Muscle of leg (tissue), 3 donors: ENCODE measurements at regions not wholly inside any gene's neighbourhood (a gene's known extent, or its start where the extent isn't known, plus 50 kb on each side); places are given as distances from the start of the nearest gene placed in this dataset.

Experiments used
- DNase-seq: peaks from one replicate; pipeline ENCODE4 v3.0.0; 2013
- H3K27ac ChIP-seq: one replicate; pipeline ENCODE4 v1.5.1; 2013; ENCODE audit warnings: mild to moderate bottlenecking, low read length, control low read depth
- H3K27me3 ChIP-seq: one replicate; pipeline ENCODE4 v1.6.1; 2013; ENCODE audit warnings: low read length; ENCODE audit not compliant: control insufficient read depth, insufficient read depth
- H3K36me3 ChIP-seq: one replicate; pipeline ENCODE4 v1.6.1; 2013; ENCODE audit warnings: low read length; ENCODE audit not compliant: control insufficient read depth, insufficient read depth
- H3K4me1 ChIP-seq: one replicate; pipeline ENCODE4 v1.6.1; 2013; ENCODE audit warnings: low read length; ENCODE audit not compliant: control insufficient read depth, insufficient read depth
- H3K4me3 ChIP-seq: one replicate; pipeline ENCODE4 v1.5.1; 2013; ENCODE audit warnings: low read length, control low read depth
- H3K9me3 ChIP-seq: replicated peaks from 2 replicates; pipeline ENCODE4 v1.6.1; 2013; ENCODE audit warnings: low read depth, low read length; ENCODE audit not compliant: control insufficient read depth
- WGBS: methylation state at CpG from one replicate; pipeline ENCODE4 v1.1.5; 2013; ENCODE audit warnings: missing lambda C conversion rate; ENCODE audit not compliant: insufficient coverage; 5-methylcytosine and 5-hydroxymethylcytosine counted together

DNA sequence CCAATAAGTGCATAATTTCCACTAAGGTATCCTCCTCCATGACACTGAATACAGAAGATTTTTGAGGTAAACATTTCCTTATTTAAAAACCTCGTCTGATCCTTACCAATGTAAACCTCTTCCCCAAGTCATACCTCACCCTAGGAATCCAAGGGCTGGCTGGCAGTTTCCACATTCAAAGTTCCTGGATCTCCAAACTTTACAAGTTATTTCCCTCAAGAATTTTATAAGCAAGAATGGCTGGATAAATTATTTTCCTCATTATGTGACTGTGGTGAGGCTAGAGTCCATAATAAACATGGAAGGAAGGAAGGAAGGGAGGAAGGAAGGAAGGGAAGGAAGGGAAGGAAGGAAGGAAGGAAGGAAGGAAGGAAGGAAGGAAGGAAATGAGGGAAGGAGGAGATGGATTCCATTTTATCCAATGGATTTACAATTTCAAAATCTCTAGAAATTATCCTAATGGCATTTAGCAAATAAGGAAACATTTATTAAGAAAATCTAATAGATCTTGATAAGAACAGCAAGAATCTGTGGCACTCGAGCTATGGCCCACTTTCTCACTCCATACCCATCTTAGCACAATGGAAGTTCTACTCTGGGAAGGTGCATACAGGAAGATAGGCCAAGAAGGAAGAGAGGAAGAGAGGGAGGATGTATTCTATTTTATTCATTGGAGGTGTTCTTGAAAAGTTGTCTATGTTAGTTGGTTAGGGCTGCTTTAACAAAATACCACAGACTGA lies 477.8 kb upstream of the TMPO start:
- DNase-seq = no peak
- 75% methylated on average over 1 of the region's 2 CpGs for WGBS

DNA sequence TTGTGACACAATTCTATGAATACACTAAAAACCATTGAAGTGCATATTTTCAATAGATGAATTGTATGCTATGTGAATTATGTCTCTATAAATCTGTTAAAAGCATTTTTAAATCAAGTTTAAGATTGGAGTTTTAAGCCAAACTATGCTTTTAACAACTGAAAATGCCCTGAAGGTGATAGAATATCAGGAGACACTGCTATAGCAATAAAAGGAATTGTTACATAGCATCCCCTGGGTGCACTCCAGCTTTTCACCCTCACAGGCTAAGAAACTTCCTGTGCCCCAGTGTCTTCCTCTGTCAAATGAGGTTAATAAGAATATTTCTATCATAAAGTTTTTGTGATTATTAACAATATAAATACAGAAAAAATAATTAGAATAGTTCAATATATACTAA lies 472.7 kb upstream of the TMPO start:
- Histone ChIP-seq H3K4me1 (no peaks in the 10 kb centered on the region), H3K4me3 (no peak overlapping the region), H3K27me3 (no peaks in the 10 kb centered on the region), H3K27ac (no peak overlapping the region), H3K9me3 (no peaks in the 10 kb centered on the region), H3K36me3 (no peaks in the 10 kb centered on the region)
- no peak for DNase-seq

More for the DNA sequence above, 477.8 kb upstream of the TMPO start:
- Histone ChIP-seq H3K9me3 (no peaks in the 10 kb centered on the region), H3K27ac (no peak overlapping the region), H3K4me1 (no peaks in the 10 kb centered on the region), H3K27me3 (no peaks in the 10 kb centered on the region), H3K4me3 (no peak overlapping the region), H3K36me3 (no peaks in the 10 kb centered on the region)

DNA sequence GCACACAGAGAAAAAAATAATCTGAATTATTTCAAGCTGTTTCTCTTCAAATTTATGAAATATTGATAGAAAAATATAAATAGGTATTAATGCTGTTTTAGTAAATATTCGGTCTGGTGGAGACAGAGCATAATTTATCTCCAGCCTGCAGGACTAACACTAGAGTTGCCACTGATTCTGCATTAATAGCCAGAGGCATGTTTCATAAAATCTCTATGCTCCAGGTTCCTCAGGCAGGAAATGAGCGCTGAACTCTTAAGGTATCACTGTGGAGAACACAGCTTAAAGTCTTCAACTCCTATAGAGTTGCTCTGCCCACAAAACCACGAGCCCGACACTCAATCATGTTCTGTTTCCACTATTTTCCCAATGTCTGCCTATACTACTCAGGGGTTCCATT lies 470.0 kb upstream of the TMPO start:
- WGBS = 40% methylated on average over 1 of the region's 4 CpGs
- Histone ChIP-seq H3K36me3 (no peaks in the 10 kb centered on the region), H3K4me3 (no peak overlapping the region), H3K9me3 (no peaks in the 10 kb centered on the region), H3K27ac (no peak overlapping the region), H3K27me3 (no peaks in the 10 kb centered on the region), H3K4me1 (no peaks in the 10 kb centered on the region)
- DNase-seq = no peak

DNA sequence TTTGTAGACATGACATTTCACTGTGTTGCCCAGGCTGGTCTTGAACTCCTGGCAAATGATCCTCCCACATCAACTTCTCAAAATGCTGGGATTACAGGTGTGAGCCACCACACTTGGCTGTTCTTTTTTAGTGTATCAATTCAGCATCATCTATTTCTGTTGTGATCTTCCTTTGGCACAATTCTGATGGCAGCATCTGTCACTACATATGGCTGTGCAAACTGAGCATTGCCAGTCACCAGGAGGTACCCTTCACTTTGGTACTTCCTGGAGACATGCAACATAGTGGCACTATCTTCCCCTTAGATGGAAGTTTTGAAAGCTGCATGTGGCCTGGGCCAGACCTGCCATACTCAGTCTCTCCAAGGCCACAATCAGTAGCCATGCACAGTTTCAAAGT lies 467.1 kb upstream of the TMPO start:
- H3K27me3 ChIP-seq = no peaks in the 10 kb centered on the region
- H3K4me1 ChIP-seq = no peaks in the 10 kb centered on the region
- no peaks in the 10 kb centered on the region for H3K36me3 ChIP-seq
- H3K27ac ChIP-seq = no peak overlapping the region
- H3K4me3 ChIP-seq = no peak overlapping the region
- H3K9me3 ChIP-seq = no peaks in the 10 kb centered on the region
- no peak for DNase-seq

DNA sequence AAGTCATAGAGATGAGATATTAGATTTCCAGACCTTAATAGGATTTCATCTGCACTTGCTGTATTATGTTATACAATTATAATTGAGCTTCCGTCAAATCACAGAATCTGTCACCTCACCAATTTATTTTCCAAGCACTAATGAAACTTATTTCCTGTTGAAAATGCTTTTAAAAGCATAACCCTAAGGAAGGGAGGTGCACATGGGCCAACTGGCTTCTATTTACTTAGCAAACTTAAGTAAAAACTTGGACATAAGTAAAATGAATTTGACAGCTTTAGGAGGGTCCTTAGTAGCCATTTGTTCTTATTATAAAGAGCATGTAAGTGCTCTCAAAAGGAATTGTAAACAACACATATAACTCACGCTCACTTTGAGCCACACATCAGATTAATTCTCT lies 462.2 kb upstream of the TMPO start:
- Histone ChIP-seq H3K9me3 (no peaks in the 10 kb centered on the region), H3K36me3 (no peaks in the 10 kb centered on the region), H3K27me3 (no peaks in the 10 kb centered on the region), H3K27ac (no peak overlapping the region), H3K4me1 (no peaks in the 10 kb centered on the region), H3K4me3 (no peak overlapping the region)
- no CpG with 5 or more reads among the region's 2 CpGs for WGBS
- DNase-seq = no peak

DNA sequence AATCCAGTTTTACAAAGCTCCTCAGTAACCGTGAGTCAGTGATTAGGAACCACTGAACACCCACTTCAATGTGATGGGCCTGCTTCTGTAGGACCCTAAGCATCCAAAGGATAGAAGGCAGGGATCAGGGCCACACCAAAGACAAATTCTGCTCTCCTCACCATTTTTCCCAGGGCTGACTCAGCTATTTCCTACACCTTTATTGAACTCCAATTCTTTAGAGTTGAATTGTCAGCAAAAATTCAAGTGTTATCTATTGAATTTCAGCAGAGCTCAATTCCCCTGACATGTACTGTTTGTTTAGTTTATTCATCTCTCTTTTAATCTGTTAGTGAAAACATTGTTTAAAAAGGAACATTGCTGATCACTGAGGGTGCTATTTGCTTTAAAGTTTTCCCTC lies 457.7 kb upstream of the TMPO start:
- Histone ChIP-seq H3K4me1 (no peaks in the 10 kb centered on the region), H3K27me3 (no peaks in the 10 kb centered on the region), H3K27ac (no peak overlapping the region), H3K36me3 (no peaks in the 10 kb centered on the region), H3K9me3 (no peaks in the 10 kb centered on the region), H3K4me3 (no peak overlapping the region)
- WGBS = 67% methylated on average over 1 of the region's 1 CpG
- no peak for DNase-seq

DNA sequence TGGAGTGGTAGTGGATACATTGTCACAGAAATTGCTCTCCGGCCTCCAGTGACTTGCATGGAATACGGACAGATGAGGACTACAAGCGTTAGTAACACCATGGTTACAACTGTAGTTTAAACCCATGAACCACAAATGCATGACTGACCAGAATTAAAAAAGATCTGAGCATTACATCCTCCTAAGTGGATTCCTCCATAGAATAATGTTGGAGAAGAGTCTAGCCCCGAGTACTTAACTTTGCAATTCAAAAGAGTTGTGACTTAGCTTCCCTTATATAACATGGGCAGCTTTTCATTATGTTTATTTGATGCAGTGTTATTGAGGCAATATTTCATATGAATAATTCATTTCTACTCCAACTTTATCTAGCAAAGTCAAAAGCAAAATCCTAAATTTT lies 457.2 kb upstream of the TMPO start:
- no peaks in the 10 kb centered on the region for H3K4me1 ChIP-seq
- WGBS = no CpG with 5 or more reads among the region's 4 CpGs
- no peaks in the 10 kb centered on the region for H3K36me3 ChIP-seq
- DNase-seq = no peak
- no peak overlapping the region for H3K27ac ChIP-seq
- H3K4me3 ChIP-seq = no peak overlapping the region
- H3K27me3 ChIP-seq = no peaks in the 10 kb centered on the region
- H3K9me3 ChIP-seq = no peaks in the 10 kb centered on the region

DNA sequence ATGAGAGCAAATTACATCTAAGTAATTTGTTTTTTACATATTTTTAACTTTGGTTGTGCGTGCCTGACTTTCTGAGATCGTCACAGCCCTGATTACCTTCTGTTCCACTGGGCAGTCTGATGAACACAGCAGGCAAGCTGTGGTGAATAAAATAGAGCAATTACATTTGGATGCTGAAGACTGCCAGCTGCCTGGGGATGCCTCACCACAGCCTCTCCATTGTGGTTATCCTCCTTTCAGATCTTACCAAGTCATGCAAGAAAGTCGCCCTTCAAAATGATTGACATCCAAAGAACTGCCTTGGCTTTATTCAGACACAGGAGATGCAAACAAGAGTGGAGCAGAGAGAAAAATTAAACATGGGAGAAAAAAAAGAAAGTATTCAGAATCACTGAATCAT lies 456.6 kb upstream of the TMPO start:
- no peaks in the 10 kb centered on the region for H3K36me3 ChIP-seq
- no peaks in the 10 kb centered on the region for H3K27me3 ChIP-seq
- no peak overlapping the region for H3K4me3 ChIP-seq
- no peaks in the 10 kb centered on the region for H3K9me3 ChIP-seq
- H3K27ac ChIP-seq = no peak overlapping the region
- WGBS = no CpG with 5 or more reads among the region's 3 CpGs
- no peaks in the 10 kb centered on the region for H3K4me1 ChIP-seq
- DNase-seq = no peak

DNA sequence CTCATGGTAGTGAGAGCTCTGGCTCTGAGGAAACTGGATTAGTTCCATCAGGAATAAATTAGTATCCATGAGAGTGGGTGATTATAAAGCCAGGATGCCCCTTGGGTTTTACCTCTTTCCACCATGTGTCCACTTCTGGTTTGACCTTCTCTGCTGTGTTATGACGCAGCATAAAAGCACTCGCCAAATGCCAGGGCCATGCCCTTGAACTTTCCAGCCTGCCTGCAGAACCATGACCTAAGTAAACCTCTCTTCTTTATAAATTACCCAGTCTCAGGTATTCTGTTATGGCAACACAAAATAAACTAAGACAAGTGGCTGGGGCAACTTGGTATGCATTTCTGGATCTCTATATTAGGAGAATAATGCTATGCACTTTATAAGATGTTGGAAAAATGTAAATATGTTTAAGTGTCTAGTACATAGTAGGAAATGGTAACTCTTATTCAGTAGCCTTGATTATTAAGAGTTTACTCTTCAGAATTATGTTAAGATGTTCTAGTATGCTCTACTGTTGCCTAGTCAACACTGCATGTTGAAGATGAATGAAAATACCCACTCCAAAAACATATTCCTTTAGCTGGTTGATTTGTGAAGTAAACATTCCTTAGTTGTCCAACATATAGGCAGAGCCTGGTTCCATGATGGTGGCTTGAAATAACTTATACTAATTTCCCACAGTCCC lies 455.6 kb upstream of the TMPO start:
- no peaks in the 10 kb centered on the region for H3K27me3 ChIP-seq
- no peaks in the 10 kb centered on the region for H3K4me1 ChIP-seq
- WGBS = 90% methylated on average over 2 of the region's 2 CpGs
- H3K4me3 ChIP-seq = no peak overlapping the region
- no peak for DNase-seq
- no peak overlapping the region for H3K27ac ChIP-seq
- H3K9me3 ChIP-seq = no peaks in the 10 kb centered on the region
- H3K36me3 ChIP-seq = no peaks in the 10 kb centered on the region

DNA sequence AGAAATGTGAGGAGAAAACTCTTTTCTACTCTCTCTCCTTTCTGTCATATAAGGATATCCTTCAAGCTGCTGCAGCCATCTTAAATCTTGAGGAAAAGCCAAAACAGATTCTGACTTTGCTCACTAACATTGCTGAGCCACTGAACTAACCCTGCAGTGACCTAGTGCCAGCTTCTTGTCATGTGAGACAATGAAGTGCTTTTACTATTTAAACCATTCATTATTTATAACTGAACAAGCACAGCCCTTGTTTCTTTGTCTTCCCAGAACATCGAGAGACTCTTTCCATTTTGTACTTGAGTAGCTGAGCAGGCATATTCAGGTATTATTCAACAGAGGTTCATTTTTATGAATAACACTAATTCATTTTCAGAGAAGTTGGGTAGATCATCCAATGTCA lies 455.0 kb upstream of the TMPO start:
- Histone ChIP-seq H3K36me3 (no peaks in the 10 kb centered on the region), H3K9me3 (no peaks in the 10 kb centered on the region), H3K27me3 (no peaks in the 10 kb centered on the region), H3K27ac (no peak overlapping the region), H3K4me3 (no peak overlapping the region), H3K4me1 (no peaks in the 10 kb centered on the region)
- WGBS = no CpG with 5 or more reads among the region's 1 CpG
- DNase-seq = no peak
